CD4-positive, alpha-beta T cell (primary cell): ENCODE measurements at regions not wholly inside any gene's neighbourhood (a gene's known extent, or its start where the extent isn't known, plus 50 kb on each side); places are given as distances from the start of the nearest gene placed in this dataset.

ENCODE experiments used
- ATAC-seq: fragments of 200-7000 bp; cut with Tn5 transposase; one replicate; pipeline ENCODE4 v1.10.0; 2022; ENCODE audit warnings: mild to moderate bottlenecking; ENCODE audit not compliant: poor library complexity
- CTCF ChIA-PET: fragments of 350-600 bp; sonication (Branson Sonifier 250); formaldehyde crosslinking; loops from one replicate; lab custom pipeline; 2021; ENCODE audit warnings: antibody characterized with exemption, inconsistent platforms; lab: Charles Lee
- POLR2A ChIA-PET: fragments of 350-600 bp; sonication (Branson Sonifier 250); formaldehyde crosslinking; loops from one replicate; lab custom pipeline; 2021; ENCODE audit warnings: antibody characterized with exemption, inconsistent platforms; lab: Charles Lee
- DNase-seq, 14 experiments: peaks; one replicate each; pipeline ENCODE4 v3.0.0-alpha.2; 2013 to 2020; ENCODE audit warnings: mixed read lengths in 2 of 14
- H3K27ac ChIP-seq, 2 donors: one replicate each; pipeline versions ENCODE4 v1.5.1 to v1.7.0; 2013; ENCODE audit warnings: low read length in 2 of 2, low read depth in 1 of 2, mild to moderate bottlenecking in 1 of 2
- H3K27me3 ChIP-seq, 2 experiments: 1 replicate in 1 of 2; 2 replicates in 1 of 2; pipeline versions ENCODE4 v1.6.1 to v1.7.0; 2013; ENCODE audit warnings: low read length in 2 of 2, control low read depth in 1 of 2, mild to moderate bottlenecking in 1 of 2, moderate library complexity in 1 of 2; ENCODE audit not compliant: insufficient read depth in 2 of 2, control insufficient read depth in 1 of 2
- H3K36me3 ChIP-seq: one replicate; pipeline ENCODE4 v1.6.1; 2013; ENCODE audit warnings: low read length, control low read depth; ENCODE audit not compliant: insufficient read depth
- H3K4me1 ChIP-seq: one replicate; pipeline ENCODE4 v1.6.1; 2013; ENCODE audit warnings: low read length, control low read depth; ENCODE audit not compliant: insufficient read depth
- H3K4me3 ChIP-seq: one replicate; pipeline ENCODE4 v1.5.1; 2013; ENCODE audit warnings: mild to moderate bottlenecking, low read length, moderate library complexity
- H3K9me3 ChIP-seq, 2 experiments: 1 replicate in 1 of 2; 2 replicates in 1 of 2; pipeline versions ENCODE4 v1.6.1 to v1.7.0; 2013; ENCODE audit warnings: low read length in 2 of 2, mild to moderate bottlenecking in 2 of 2, control low read depth in 1 of 2, moderate library complexity in 1 of 2; ENCODE audit not compliant: control insufficient read depth in 1 of 2, insufficient read depth in 1 of 2
- H3K27ac Mint-ChIP-seq: one replicate; pipeline ENCODE4 v1.8.0; 2020; ENCODE audit warnings: mixed read lengths
- H3K27me3 Mint-ChIP-seq: one replicate; pipeline ENCODE4 v1.8.0; 2021; ENCODE audit warnings: mixed read lengths
- H3K36me3 Mint-ChIP-seq: one replicate; pipeline ENCODE4 v1.8.0; 2021; ENCODE audit warnings: low read depth, mixed read lengths
- H3K4me1 Mint-ChIP-seq: one replicate; pipeline ENCODE4 v1.8.0; 2021; ENCODE audit warnings: low read depth, mixed read lengths
- H3K4me3 Mint-ChIP-seq: one replicate; pipeline ENCODE4 v1.8.0; 2020; ENCODE audit warnings: mild to moderate bottlenecking, mixed read lengths
- H3K9me3 Mint-ChIP-seq: one replicate; pipeline ENCODE4 v1.8.0; 2020; ENCODE audit warnings: mixed read lengths
- CTCF ChIP-seq: fragments of 200-600 bp; IDR thresholded peaks from one replicate; pipeline ENCODE4 v1.8.0; 2022; ENCODE audit warnings: antibody characterized with exemption, mild to moderate bottlenecking
- intact Hi-C, 2 experiments: fragments of 100-400 bp; cut with DNase I in 1 of 2; cut with micrococcal nuclease in 1 of 2; formaldehyde crosslinking; loops; one replicate each; pipeline versions ENCODE4 v1.15.1 to v1.9.0; 2023 to 2025; cut with DNase I, micrococcal nuclease

GRCh38 chr4:117383468-117383867 lies 298.1 kb upstream of the TRAM1L1 start:
- CTCF ChIA-PET = no interaction called here
- Histone ChIP-seq H3K27ac (no peak overlapping the region), H3K27me3 (no peaks in the 10 kb centered on the region), H3K4me3 (no peak overlapping the region), H3K4me1 (no peaks in the 10 kb centered on the region), H3K36me3 (no peaks in the 10 kb centered on the region), H3K9me3 (no peaks in the 10 kb centered on the region)
- no peak for TF ChIP-seq CTCF
- no peak overlapping the region for H3K4me3 Mint-ChIP-seq
- no peaks in the 10 kb centered on the region for H3K9me3 Mint-ChIP-seq
- DNase-seq (no peak), ATAC-seq (no peak)
- no peaks in the 10 kb centered on the region for H3K4me1 Mint-ChIP-seq
- POLR2A ChIA-PET = no interaction called here
- intact Hi-C loops = no loop called here
- H3K27me3 Mint-ChIP-seq = no peaks in the 10 kb centered on the region
- no peak overlapping the region for H3K27ac Mint-ChIP-seq
- no peaks in the 10 kb centered on the region for H3K36me3 Mint-ChIP-seq

- H3K9me3 Mint-ChIP-seq = no peaks in the 10 kb centered on the region
- no peak for TF ChIP-seq CTCF
- H3K4me3 Mint-ChIP-seq = no peak overlapping the region
- POLR2A ChIA-PET = no interaction called here
- Histone ChIP-seq H3K27me3 (no peaks in the 10 kb centered on the region), H3K27ac (no peak overlapping the region), H3K36me3 (no peaks in the 10 kb centered on the region), H3K9me3 (no peaks in the 10 kb centered on the region), H3K4me3 (no peak overlapping the region), H3K4me1 (no peaks in the 10 kb centered on the region)
- H3K27me3 Mint-ChIP-seq = no peaks in the 10 kb centered on the region
- intact Hi-C loops = no loop called here
- CTCF ChIA-PET = no interaction called here
- DNase-seq = no peak
- ATAC-seq = no peak
- H3K36me3 Mint-ChIP-seq = no peaks in the 10 kb centered on the region
- no peak overlapping the region for H3K27ac Mint-ChIP-seq
- no peaks in the 10 kb centered on the region for H3K4me1 Mint-ChIP-seq
Measured at GRCh38 chr4:117385526-117385925, 300.1 kb upstream of the TRAM1L1 start.

GRCh38 chr4:117387072-117387471 lies 301.7 kb upstream of the TRAM1L1 start:
- Mint-ChIP-seq H3K9me3 (no peaks in the 10 kb centered on the region), H3K27ac (no peak overlapping the region), H3K27me3 (no peaks in the 10 kb centered on the region), H3K4me1 (no peaks in the 10 kb centered on the region), H3K36me3 (no peaks in the 10 kb centered on the region), H3K4me3 (no peak overlapping the region)
- intact Hi-C loops = no loop called here
- ChIA-PET CTCF (no interaction called here), POLR2A (no interaction called here)
- no peaks in the 10 kb centered on the region for H3K27me3 ChIP-seq
- no peak overlapping the region for H3K4me3 ChIP-seq
- no peak for DNase-seq
- H3K27ac ChIP-seq = no peak overlapping the region
- no peaks in the 10 kb centered on the region for H3K9me3 ChIP-seq
- H3K4me1 ChIP-seq = no peaks in the 10 kb centered on the region
- no peaks in the 10 kb centered on the region for H3K36me3 ChIP-seq
- no peak for TF ChIP-seq CTCF
- no peak for ATAC-seq
